HepG2 (cell line): ENCODE measurements at regions not wholly inside any gene's neighbourhood (a gene's known extent, or its start where the extent isn't known, plus 50 kb on each side); places are given as distances from the start of the nearest gene placed in this dataset.

Experiments
- ATAC-seq: fragments of 200-7000 bp; cut with Tn5 transposase; 3 replicates; pipeline ENCODE4 v1.9.1; 2020; ENCODE audit warnings: mild to moderate bottlenecking, moderate library complexity
- BruUV-seq: library from RNA; stranded (reverse); fragments of 400-500 nt; replicated peaks from 2 replicates; lab custom pipeline; 2021; lab: Mats Ljungman, UMichigan
- CTCF ChIA-PET: fragments of 300-600 bp; formaldehyde crosslinking; extraction: SDS; loops from one replicate; lab custom pipeline; 2021; ENCODE audit warnings: low total read pairs, inconsistent platforms, low intra/inter-chr PET ratio; lab: Yijun Ruan, JAX
- POLR2A ChIA-PET: fragments of 350-600 bp; sonication (Branson Sonifier 250); formaldehyde crosslinking; loops from one replicate; lab custom pipeline; 2020; ENCODE audit warnings: antibody characterized with exemption, inconsistent platforms; lab: Yijun Ruan, JAX
- DNase-seq: peaks from one replicate; pipeline ENCODE4 v3.0.0-alpha.2; 2015; ENCODE audit warnings: low spot score
- FAIRE-seq: peaks from 3 replicates; lab custom pipeline; 2011; peaks lifted over from hg19 to GRCh38; lab: Jason Lieb, UNC
- H2AFZ ChIP-seq: one replicate; pipeline ENCODE4 v1.6.1; 2011; ENCODE audit warnings: low read length, inconsistent platforms
- H3K27ac ChIP-seq: fragments of 300-600 bp; 3 replicates; pipeline ENCODE4 v1.8.0; 2011; ENCODE audit warnings: mixed run types, mild to moderate bottlenecking, mixed read lengths, low read length, inconsistent platforms; ENCODE audit not compliant: insufficient read depth; ENCODE audit errors: extremely low read length
- H3K27me3 ChIP-seq, 2 experiments: fragments of 200-600 bp in 1 of 2; 2 replicates in 1 of 2; 3 replicates in 1 of 2; pipeline versions ENCODE4 v1.6.0 to v1.8.0; 2011; ENCODE audit warnings: low read length in 2 of 2, mild to moderate bottlenecking in 2 of 2, moderate library complexity in 2 of 2, inconsistent platforms in 1 of 2; ENCODE audit not compliant: insufficient read depth in 2 of 2, control insufficient read depth in 1 of 2
- H3K36me3 ChIP-seq, 2 experiments: fragments of 200-600 bp in 1 of 2; replicated peaks in 1 of 2; 2 replicates in 1 of 2; 3 replicates in 1 of 2; pipeline versions ENCODE4 v1.5.1 to v1.8.0; 2011; ENCODE audit warnings: low read length in 2 of 2, inconsistent platforms in 1 of 2; ENCODE audit not compliant: insufficient read depth in 2 of 2, control insufficient read depth in 1 of 2
- H3K4me1 ChIP-seq: 2 replicates; pipeline ENCODE4 v1.5.1; 2012; ENCODE audit warnings: low read length, inconsistent platforms; ENCODE audit not compliant: insufficient read depth
- H3K4me2 ChIP-seq: 2 replicates; pipeline ENCODE4 v1.6.0; 2011; ENCODE audit warnings: low read depth, low read length, inconsistent platforms
- H3K4me3 ChIP-seq, 3 experiments: fragments of 200-600 bp in 1 of 3; sonication (generic), shearing (Covaris generic) in 1 of 3; replicated peaks in 1 of 3; 2 replicates each; pipeline ENCODE4 v1.5.1; 2011 to 2016; ENCODE audit warnings: low read length in 3 of 3, inconsistent platforms in 2 of 3, low read depth in 2 of 3, mild to moderate bottlenecking in 2 of 3, control low read depth in 1 of 3, mixed read lengths in 1 of 3; ENCODE audit not compliant: insufficient read depth in 1 of 3
- H3K79me2 ChIP-seq: one replicate; pipeline ENCODE4 v1.6.1; 2011; ENCODE audit warnings: low read length, inconsistent platforms; ENCODE audit not compliant: insufficient read depth
- H3K9ac ChIP-seq: 2 replicates; pipeline ENCODE4 v1.6.0; 2011; ENCODE audit warnings: mild to moderate bottlenecking, low read depth, low read length, inconsistent platforms; ENCODE audit not compliant: insufficient read depth
- H3K9me3 ChIP-seq: 2 replicates; pipeline ENCODE4 v1.5.1; 2012; ENCODE audit warnings: mild to moderate bottlenecking, low read length
- H4K20me1 ChIP-seq: 2 replicates; pipeline ENCODE4 v1.6.0; 2011; ENCODE audit warnings: inconsistent platforms, mild to moderate bottlenecking, low read length, moderate library complexity; ENCODE audit not compliant: insufficient read depth
- ARID3A ChIP-seq: IDR thresholded peaks from 2 replicates; pipeline ENCODE4 v1.6.1; 2012; ENCODE audit warnings: low read depth, low read length, improper control_type of control experiment
- DZIP1 ChIP-seq: sonication (generic); formaldehyde crosslinking; IDR thresholded peaks from 2 replicates; pipeline ENCODE4 v1.5.0; 2020; ENCODE audit warnings: mild to moderate bottlenecking, missing genetic modification reagents
- ETV5 ChIP-seq: IDR thresholded peaks from 2 replicates; pipeline ENCODE4 v1.6.1; 2018; ENCODE audit warnings: missing biosample characterization, missing genetic modification reagents, inconsistent platforms, borderline replicate concordance
- GTF2F1 ChIP-seq: fragments of 150-350 bp; IDR thresholded peaks from 2 replicates; pipeline ENCODE4 v1.6.1; 2014; ENCODE audit warnings: low read length
- HOXA3 ChIP-seq: sonication (generic); formaldehyde crosslinking; IDR thresholded peaks from 2 replicates; pipeline ENCODE4 v1.5.0; 2020; ENCODE audit warnings: missing genetic modification reagents
- ISL2 ChIP-seq: sonication (generic); formaldehyde crosslinking; IDR thresholded peaks from 2 replicates; pipeline ENCODE4 v1.5.0; 2020; ENCODE audit warnings: missing genetic modification reagents
- JUNB ChIP-seq: sonication (generic); formaldehyde crosslinking; IDR thresholded peaks from 2 replicates; pipeline ENCODE4 v1.8.0; 2022; ENCODE audit warnings: missing genetic modification reagents, mild to moderate bottlenecking, borderline replicate concordance
- KLF16 ChIP-seq, 2 experiments: sonication (generic) in 1 of 2; formaldehyde crosslinking in 1 of 2; IDR thresholded peaks; 2 replicates each; pipeline versions ENCODE4 v1.6.1 to v1.8.0; 2016 to 2023; ENCODE audit warnings: missing genetic modification reagents in 2 of 2, missing compliant biosample characterization in 1 of 2
- MAF1 ChIP-seq: sonication (generic); formaldehyde crosslinking; IDR thresholded peaks from 2 replicates; pipeline ENCODE4 v1.5.0; 2020; ENCODE audit warnings: missing genetic modification reagents, borderline replicate concordance
- TAF15 ChIP-seq: fragments of 200-400 bp; formaldehyde crosslinking; IDR thresholded peaks from one replicate; pipeline ENCODE4 v1.6.1; 2018; ENCODE audit warnings: mild to moderate bottlenecking, low read depth, low read length; ENCODE audit not compliant: poor library complexity, severe bottlenecking
- ZBTB44 ChIP-seq: sonication (generic); formaldehyde crosslinking; IDR thresholded peaks from 2 replicates; pipeline ENCODE4 v1.4.0; 2020; ENCODE audit warnings: missing genetic modification reagents
- ZFYVE20 ChIP-seq: sonication (generic); formaldehyde crosslinking; IDR thresholded peaks from 2 replicates; pipeline ENCODE4 v1.8.0; 2023; ENCODE audit warnings: low read depth, mild to moderate bottlenecking, moderate library complexity, missing genetic modification reagents, borderline replicate concordance
- ZNF264 ChIP-seq: sonication (generic); formaldehyde crosslinking; IDR thresholded peaks from 2 replicates; pipeline ENCODE4 v1.4.0; 2020; ENCODE audit warnings: missing genetic modification reagents
- ZNF274 ChIP-seq: sonication (generic); formaldehyde crosslinking; IDR thresholded peaks from 2 replicates; pipeline ENCODE4 v1.5.1; 2020; ENCODE audit warnings: mild to moderate bottlenecking, missing genetic modification reagents
- ZNF781 ChIP-seq: sonication (generic); formaldehyde crosslinking; IDR thresholded peaks from 2 replicates; pipeline ENCODE4 v1.5.1; 2020; ENCODE audit warnings: borderline replicate concordance, mild to moderate bottlenecking, missing genetic modification reagents; ENCODE audit errors: not compliant biosample characterization
- WGBS: methylation state at CpG from one replicate; pipeline ENCODE4 v1.1.6; 2017; ENCODE audit warnings: low lambda C conversion rate; 5-methylcytosine and 5-hydroxymethylcytosine counted together
- in situ Hi-C: cut with HindIII; loops from 2 replicates; pipeline ENCODE4 v1.10.0; 2017; ENCODE audit warnings: low pct_unique_long_range_greater_than_20kb; ENCODE audit not compliant: extremely low pct_ligation_motif_present
- intact Hi-C: fragments of 100-400 bp; cut with micrococcal nuclease; formaldehyde crosslinking; loops from one replicate; pipeline ENCODE4 v1.10.0; 2022; ENCODE audit not compliant: unreplicated experiment

GRCh38 chr5:74266132-74266531, 374.4 kb downstream of the ENC1 start (continued):
- TF ChIP-seq DZIP1 = no peak
- TF ChIP-seq, all 625 proteins: peak for 0

DNA sequence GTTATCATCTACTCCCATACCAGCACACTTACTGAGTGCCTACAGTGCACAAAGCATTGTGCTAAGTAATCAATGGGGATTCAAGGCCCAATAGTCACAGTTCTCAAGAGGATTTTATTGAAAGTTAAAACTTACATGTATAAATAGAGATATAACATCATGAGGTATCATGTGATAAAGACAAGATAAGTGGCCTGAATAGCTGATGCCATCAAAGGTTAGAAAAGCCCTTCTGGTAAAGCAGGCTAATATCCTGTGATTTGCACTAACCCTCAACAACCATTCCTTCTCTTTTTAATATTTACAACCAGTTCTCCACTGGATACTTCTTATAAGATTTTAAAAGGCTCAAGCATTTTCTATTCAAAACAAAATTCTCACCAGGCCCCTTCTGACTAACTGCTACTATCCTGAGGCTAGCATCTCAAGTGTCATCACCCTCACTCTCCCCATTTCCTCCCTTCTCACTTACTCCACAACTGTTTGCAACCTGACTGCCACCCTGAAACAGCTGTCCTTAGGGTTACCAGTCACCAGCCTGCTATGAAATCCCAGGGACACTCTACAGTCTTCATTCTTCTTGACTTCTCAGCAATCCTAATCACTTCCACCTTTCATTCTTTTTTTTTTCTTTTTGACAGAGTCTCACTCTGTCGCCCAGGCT, 377.9 kb downstream of the ENC1 start:
- POLR2A ChIA-PET = no interaction called here
- H4K20me1 ChIP-seq = no peaks in the 10 kb centered on the region
- H3K27ac ChIP-seq = no peak overlapping the region
- no peak for FAIRE-seq
- no peaks in the 10 kb centered on the region for H3K36me3 ChIP-seq
- H2AFZ ChIP-seq = no peak overlapping the region
- CTCF ChIA-PET = no interaction called here
- H3K9ac ChIP-seq = no peak overlapping the region
- no TSS peak for BruUV-seq
- ATAC-seq = no peak
- 69% methylated on average over 1 of the region's 1 CpG for WGBS
- H3K27me3 ChIP-seq = peaks cover 0 to 4% of the 10 kb centered on the region in 2 experiments; a peak in 2 of 5 replicates
- no peak for DNase-seq
- in situ Hi-C loops = no loop called here
- no peaks in the 10 kb centered on the region for H3K4me1 ChIP-seq
- intact Hi-C loops = no loop called here
- H3K9me3 ChIP-seq = no peaks in the 10 kb centered on the region
- H3K4me3 ChIP-seq = no peak overlapping the region
- H3K4me2 ChIP-seq = no peak overlapping the region
- no peaks in the 10 kb centered on the region for H3K79me2 ChIP-seq
- TF ChIP-seq KLF16 (CRISPR knock-in tag; IDR thresholded peaks at IDR 0.05) (no peak), TAF15 (no peak), ARID3A (no peak), JUNB (CRISPR knock-in tag) (no peak), ISL2 (CRISPR knock-in tag) (no peak), MAF1 (CRISPR knock-in tag) (no peak), ZFYVE20 (CRISPR knock-in tag) (no peak), ZNF264 (CRISPR knock-in tag) (no peak), HOXA3 (no peak), ZNF274 (CRISPR knock-in tag) (no peak), ZBTB44 (CRISPR knock-in tag) (no peak), GTF2F1 (no peak), ZNF781 (CRISPR knock-in tag) (no peak), ETV5 (CRISPR knock-in tag) (no peak)
